CD4-positive, alpha-beta T cell (primary cell): ENCODE measurements at regions not wholly inside any gene's neighbourhood (a gene's known extent, or its start where the extent isn't known, plus 50 kb on each side); places are given as distances from the start of the nearest gene placed in this dataset.

Source experiments
- ATAC-seq: fragments of 200-7000 bp; cut with Tn5 transposase; one replicate; pipeline ENCODE4 v1.10.0; 2022; ENCODE audit warnings: mild to moderate bottlenecking; ENCODE audit not compliant: poor library complexity
- CTCF ChIA-PET: fragments of 350-600 bp; sonication (Branson Sonifier 250); formaldehyde crosslinking; loops from one replicate; lab custom pipeline; 2021; ENCODE audit warnings: antibody characterized with exemption, inconsistent platforms; lab: Charles Lee
- POLR2A ChIA-PET: fragments of 350-600 bp; sonication (Branson Sonifier 250); formaldehyde crosslinking; loops from one replicate; lab custom pipeline; 2021; ENCODE audit warnings: antibody characterized with exemption, inconsistent platforms; lab: Charles Lee
- DNase-seq, 14 experiments: peaks; one replicate each; pipeline ENCODE4 v3.0.0-alpha.2; 2013 to 2020; ENCODE audit warnings: mixed read lengths in 2 of 14
- H3K27ac ChIP-seq, 2 donors: one replicate each; pipeline versions ENCODE4 v1.5.1 to v1.7.0; 2013; ENCODE audit warnings: low read length in 2 of 2, low read depth in 1 of 2, mild to moderate bottlenecking in 1 of 2
- H3K27me3 ChIP-seq, 2 experiments: 1 replicate in 1 of 2; 2 replicates in 1 of 2; pipeline versions ENCODE4 v1.6.1 to v1.7.0; 2013; ENCODE audit warnings: low read length in 2 of 2, control low read depth in 1 of 2, mild to moderate bottlenecking in 1 of 2, moderate library complexity in 1 of 2; ENCODE audit not compliant: insufficient read depth in 2 of 2, control insufficient read depth in 1 of 2
- H3K36me3 ChIP-seq: one replicate; pipeline ENCODE4 v1.6.1; 2013; ENCODE audit warnings: low read length, control low read depth; ENCODE audit not compliant: insufficient read depth
- H3K4me1 ChIP-seq: one replicate; pipeline ENCODE4 v1.6.1; 2013; ENCODE audit warnings: low read length, control low read depth; ENCODE audit not compliant: insufficient read depth
- H3K4me3 ChIP-seq: one replicate; pipeline ENCODE4 v1.5.1; 2013; ENCODE audit warnings: mild to moderate bottlenecking, low read length, moderate library complexity
- H3K9me3 ChIP-seq, 2 experiments: 1 replicate in 1 of 2; 2 replicates in 1 of 2; pipeline versions ENCODE4 v1.6.1 to v1.7.0; 2013; ENCODE audit warnings: low read length in 2 of 2, mild to moderate bottlenecking in 2 of 2, control low read depth in 1 of 2, moderate library complexity in 1 of 2; ENCODE audit not compliant: control insufficient read depth in 1 of 2, insufficient read depth in 1 of 2
- H3K27ac Mint-ChIP-seq: one replicate; pipeline ENCODE4 v1.8.0; 2020; ENCODE audit warnings: mixed read lengths
- H3K27me3 Mint-ChIP-seq: one replicate; pipeline ENCODE4 v1.8.0; 2021; ENCODE audit warnings: mixed read lengths
- H3K36me3 Mint-ChIP-seq: one replicate; pipeline ENCODE4 v1.8.0; 2021; ENCODE audit warnings: low read depth, mixed read lengths
- H3K4me1 Mint-ChIP-seq: one replicate; pipeline ENCODE4 v1.8.0; 2021; ENCODE audit warnings: low read depth, mixed read lengths
- H3K4me3 Mint-ChIP-seq: one replicate; pipeline ENCODE4 v1.8.0; 2020; ENCODE audit warnings: mild to moderate bottlenecking, mixed read lengths
- H3K9me3 Mint-ChIP-seq: one replicate; pipeline ENCODE4 v1.8.0; 2020; ENCODE audit warnings: mixed read lengths
- intact Hi-C, 2 experiments: fragments of 100-400 bp; cut with DNase I in 1 of 2; cut with micrococcal nuclease in 1 of 2; formaldehyde crosslinking; loops; one replicate each; pipeline versions ENCODE4 v1.15.1 to v1.9.0; 2023 to 2025; cut with DNase I, micrococcal nuclease
- TF ChIP-seq, protein P1 (sequence below): fragments of 200-600 bp; IDR thresholded peaks from one replicate; pipeline ENCODE4 v1.8.0; 2022; ENCODE audit warnings: antibody characterized with exemption, mild to moderate bottlenecking

GRCh38 chr9:115328677-115329076, 210.7 kb upstream of the TNC start:
- DNase-seq (no peak), ATAC-seq (no peak)
- Histone ChIP-seq H3K27me3 (no peaks in the 10 kb centered on the region), H3K4me1 (no peaks in the 10 kb centered on the region), H3K4me3 (no peak overlapping the region), H3K36me3 (no peaks in the 10 kb centered on the region), H3K9me3 (no peaks in the 10 kb centered on the region), H3K27ac (no peak overlapping the region)
- Mint-ChIP-seq H3K27ac (no peak overlapping the region), H3K9me3 (no peaks in the 10 kb centered on the region), H3K27me3 (peaks cover 5% of the 10 kb centered on the region), H3K4me1 (no peaks in the 10 kb centered on the region), H3K36me3 (no peaks in the 10 kb centered on the region), H3K4me3 (no peak overlapping the region)
- ChIA-PET POLR2A (no interaction called here), CTCF (no interaction called here)
- TF ChIP-seq, protein P1, sequence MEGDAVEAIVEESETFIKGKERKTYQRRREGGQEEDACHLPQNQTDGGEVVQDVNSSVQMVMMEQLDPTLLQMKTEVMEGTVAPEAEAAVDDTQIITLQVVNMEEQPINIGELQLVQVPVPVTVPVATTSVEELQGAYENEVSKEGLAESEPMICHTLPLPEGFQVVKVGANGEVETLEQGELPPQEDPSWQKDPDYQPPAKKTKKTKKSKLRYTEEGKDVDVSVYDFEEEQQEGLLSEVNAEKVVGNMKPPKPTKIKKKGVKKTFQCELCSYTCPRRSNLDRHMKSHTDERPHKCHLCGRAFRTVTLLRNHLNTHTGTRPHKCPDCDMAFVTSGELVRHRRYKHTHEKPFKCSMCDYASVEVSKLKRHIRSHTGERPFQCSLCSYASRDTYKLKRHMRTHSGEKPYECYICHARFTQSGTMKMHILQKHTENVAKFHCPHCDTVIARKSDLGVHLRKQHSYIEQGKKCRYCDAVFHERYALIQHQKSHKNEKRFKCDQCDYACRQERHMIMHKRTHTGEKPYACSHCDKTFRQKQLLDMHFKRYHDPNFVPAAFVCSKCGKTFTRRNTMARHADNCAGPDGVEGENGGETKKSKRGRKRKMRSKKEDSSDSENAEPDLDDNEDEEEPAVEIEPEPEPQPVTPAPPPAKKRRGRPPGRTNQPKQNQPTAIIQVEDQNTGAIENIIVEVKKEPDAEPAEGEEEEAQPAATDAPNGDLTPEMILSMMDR, result no peak
- intact Hi-C loops, result no loop called here

GRCh38 chr9:115333277-115334070, 215.5 kb upstream of the TNC start:
- Histone ChIP-seq H3K9me3 (no peaks in the 10 kb centered on the region), H3K4me1 (no peaks in the 10 kb centered on the region), H3K36me3 (no peaks in the 10 kb centered on the region), H3K27me3 (no peaks in the 10 kb centered on the region), H3K4me3 (no peak overlapping the region), H3K27ac (no peak overlapping the region)
- ChIA-PET CTCF (no interaction called here), POLR2A (no interaction called here)
- Mint-ChIP-seq H3K4me1 (no peaks in the 10 kb centered on the region), H3K9me3 (no peaks in the 10 kb centered on the region), H3K36me3 (no peaks in the 10 kb centered on the region), H3K4me3 (no peak overlapping the region), H3K27me3 (peaks cover 5% of the 10 kb centered on the region), H3K27ac (no peak overlapping the region)
- intact Hi-C loops, result no loop called here
- TF ChIP-seq, protein P1, result no peak
- ATAC-seq (no peak), DNase-seq (no peak)

DNA sequence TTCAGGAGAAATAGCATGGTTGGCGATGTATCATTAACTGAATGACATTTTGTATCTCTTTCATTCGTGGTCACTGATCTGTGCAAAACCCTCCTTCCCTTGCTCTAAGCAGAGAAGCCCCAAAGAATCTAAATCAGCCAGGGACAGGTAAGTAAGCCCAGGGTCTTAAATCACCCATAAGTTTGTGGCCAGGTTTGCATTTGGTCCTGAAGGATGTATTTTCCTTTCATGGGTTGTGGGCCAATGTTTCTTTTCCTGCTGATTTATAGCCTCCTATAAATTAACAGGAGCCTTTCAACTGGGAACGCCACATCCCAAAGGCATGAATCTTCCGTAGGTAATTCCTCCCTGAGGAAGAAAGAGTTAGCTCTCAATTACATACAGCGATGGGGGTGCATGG, 217.5 kb upstream of the TNC start:
- intact Hi-C loops, result no loop called here
- Histone ChIP-seq H3K4me3 (no peak overlapping the region), H3K4me1 (no peaks in the 10 kb centered on the region), H3K27ac (no peak overlapping the region), H3K9me3 (no peaks in the 10 kb centered on the region), H3K36me3 (no peaks in the 10 kb centered on the region), H3K27me3 (no peaks in the 10 kb centered on the region)
- ATAC-seq, result no peak
- POLR2A ChIA-PET, result no interaction called here
- Mint-ChIP-seq H3K4me1 (no peaks in the 10 kb centered on the region), H3K27ac (no peak overlapping the region), H3K27me3 (peaks cover 13% of the 10 kb centered on the region), H3K9me3 (no peaks in the 10 kb centered on the region), H3K36me3 (no peaks in the 10 kb centered on the region), H3K4me3 (no peak overlapping the region)
- DNase-seq, result no peak
- TF ChIP-seq, protein P1, result no peak
- CTCF ChIA-PET, result no interaction called here
